GM21423 (cell line): ENCODE measurements at regions not wholly inside any gene's neighbourhood (a gene's known extent, or its start where the extent isn't known, plus 50 kb on each side); places are given as distances from the start of the nearest gene placed in this dataset.
"Not testable (repeated sequence)": the region's sequence is repeated elsewhere in the genome, so short reads cannot be mapped to it uniquely, and the experiment has no call there.

Experiments
- ATAC-seq: cut with Tn5 transposase; IDR thresholded peaks from one replicate; pipeline ENCODE4 v1.9.1; 2021; ENCODE audit warnings: mild to moderate bottlenecking, moderate library complexity; ENCODE audit not compliant: unreplicated experiment

DNA sequence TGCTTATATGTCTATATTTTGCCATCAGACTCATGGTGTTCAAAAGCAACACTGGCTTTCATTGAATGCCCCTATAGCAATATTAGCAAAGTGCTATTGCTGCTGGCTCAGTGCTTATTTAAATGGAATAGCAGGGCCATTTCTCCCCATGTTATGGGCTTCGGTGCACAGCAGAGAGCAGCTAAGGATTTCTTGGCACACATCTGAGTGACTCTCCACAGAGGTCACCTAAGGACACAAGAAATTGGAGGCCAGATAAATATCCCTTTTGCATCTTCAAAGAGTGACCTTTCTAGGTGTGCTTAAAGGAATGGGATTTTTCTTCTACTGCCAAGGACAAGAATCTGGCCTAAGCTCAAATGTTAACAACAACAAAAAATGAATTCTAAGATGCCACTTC is 751.8 kb downstream of the CDH11 start:
- no peak for ATAC-seq

DNA sequence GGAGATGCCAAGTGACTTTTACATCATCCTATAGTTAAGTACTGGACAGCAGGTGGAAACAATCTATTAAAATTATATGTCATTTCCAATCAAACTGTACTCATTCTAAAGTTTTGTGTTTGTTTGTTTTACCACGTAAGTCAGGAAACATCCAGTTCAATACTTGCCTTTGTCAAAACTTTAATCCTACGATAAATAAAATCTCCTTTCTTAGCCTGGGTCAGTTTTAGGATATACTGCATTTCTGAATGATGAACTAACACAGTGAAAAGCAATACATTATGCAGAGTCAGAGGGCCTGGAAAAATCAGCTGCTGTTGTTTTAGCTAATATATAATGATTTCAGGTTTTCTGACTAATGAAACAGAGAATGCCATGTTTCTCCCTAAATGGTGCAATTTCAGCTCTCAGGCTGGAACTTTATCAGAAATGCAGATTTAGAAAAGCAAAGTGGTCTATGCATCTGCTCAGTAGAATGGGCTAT is 756.4 kb downstream of the CDH11 start:
- ATAC-seq: no peak

DNA sequence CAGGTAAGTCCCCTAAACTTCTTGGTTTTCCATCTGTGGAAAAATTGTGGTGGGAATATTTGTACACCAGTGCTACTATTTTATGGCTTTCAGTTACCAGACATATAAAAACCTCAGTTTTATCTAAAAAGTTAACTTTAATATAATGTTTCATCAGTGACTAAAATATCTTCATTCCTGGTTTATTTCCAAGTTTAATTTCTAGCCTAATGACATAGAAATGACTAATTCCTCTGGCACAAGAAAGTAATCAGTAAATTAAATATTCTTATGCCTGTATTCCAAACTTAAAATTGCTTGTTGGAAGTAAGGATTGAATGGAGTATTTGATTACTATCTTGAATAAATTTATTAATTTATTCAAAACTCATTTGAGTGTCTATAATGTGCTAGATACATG is 757.0 kb downstream of the CDH11 start:
- no peak for ATAC-seq

DNA sequence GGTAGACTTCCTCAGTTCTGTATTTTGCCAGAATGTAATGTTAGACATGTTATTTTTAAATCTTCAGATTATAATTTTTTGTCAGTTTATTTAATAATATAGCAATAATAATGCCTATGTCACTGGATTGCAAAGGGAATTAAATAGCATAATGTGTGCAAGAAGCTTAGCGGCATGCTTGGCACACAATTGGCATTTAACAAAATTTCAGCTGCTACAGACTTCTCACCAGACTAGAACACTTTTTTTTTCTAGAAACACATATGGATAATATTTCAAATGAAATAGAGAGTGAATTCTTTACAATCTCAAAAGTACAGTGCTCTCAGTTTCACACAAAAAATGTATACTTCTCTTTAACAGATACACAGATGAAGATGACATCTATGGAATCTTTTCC is 757.4 kb downstream of the CDH11 start:
- no peak for ATAC-seq

DNA sequence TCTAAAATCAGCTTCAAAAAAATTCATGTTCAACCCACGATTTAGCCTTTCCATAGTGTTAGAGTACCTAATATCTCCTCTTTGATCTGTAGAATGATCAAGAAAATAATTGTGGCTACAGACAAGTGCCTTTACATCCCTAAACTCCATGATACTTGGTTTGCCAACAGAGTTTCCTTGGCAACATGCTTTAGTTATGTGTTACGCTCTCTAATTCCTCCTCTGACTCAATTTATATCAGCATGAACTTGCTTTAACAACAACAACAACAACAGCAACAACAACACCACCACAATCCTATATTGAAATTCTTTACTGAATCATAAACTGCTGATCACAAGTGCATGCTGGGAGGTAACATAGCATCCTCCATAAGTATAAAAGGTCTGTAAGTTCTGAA is 757.8 kb downstream of the CDH11 start:
- no peak for ATAC-seq

DNA sequence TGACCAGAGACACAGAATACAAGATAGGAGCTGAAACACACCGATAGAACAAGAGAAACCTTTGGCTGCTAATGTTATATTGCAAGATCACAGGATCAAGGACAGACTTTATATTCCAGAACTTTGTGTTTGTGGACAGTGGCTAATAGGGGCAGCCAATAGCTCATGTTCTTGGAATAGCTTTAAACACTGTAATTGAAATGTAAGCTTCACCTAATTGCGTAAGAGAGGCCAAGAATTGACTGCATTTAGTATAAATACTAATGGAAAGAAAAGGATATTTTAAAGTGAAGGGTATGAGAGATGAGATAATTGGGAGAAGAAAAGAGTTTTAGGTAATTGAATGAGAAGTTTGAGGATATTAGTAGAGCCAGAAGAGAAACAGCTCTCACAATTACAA is 758.8 kb downstream of the CDH11 start:
- no peak for ATAC-seq

DNA sequence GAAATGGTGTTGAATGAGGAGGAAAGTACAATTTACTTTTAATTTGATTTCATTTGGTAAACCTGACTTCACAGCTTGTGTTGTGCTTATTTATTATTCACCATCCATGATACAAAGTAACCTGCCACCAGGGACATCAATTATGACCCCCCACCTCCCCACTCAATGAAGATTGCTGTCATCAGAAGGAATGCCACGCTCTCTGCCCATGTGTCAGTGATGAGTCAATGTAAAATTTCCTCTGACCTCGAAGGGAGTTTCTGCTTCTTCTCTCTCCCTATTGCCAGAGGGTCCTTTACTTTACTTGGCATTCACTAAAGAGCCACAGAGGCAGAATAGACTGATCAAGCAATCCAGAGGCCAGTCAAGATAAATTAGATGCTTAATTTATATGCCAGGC is 759.7 kb downstream of the CDH11 start:
- no peak for ATAC-seq

DNA sequence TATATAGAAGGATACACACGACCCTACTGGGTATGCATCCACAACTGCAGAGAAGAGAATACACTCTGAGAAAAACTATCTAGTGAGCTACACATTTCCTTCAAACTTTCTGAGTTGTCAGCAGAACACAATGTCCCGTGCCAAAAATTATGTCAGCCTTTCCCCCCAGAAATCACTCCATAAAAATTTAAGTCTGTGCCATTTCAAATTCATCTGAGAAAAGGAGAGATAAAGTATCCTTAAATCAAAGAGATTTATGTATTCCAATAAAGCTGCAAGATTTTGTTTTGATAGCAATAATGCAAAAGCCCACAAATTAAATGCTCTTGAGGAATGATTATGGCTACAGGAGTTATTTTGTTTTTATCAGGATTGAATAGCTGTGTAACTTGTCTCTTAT is 760.1 kb downstream of the CDH11 start:
- ATAC-seq: no peak

DNA sequence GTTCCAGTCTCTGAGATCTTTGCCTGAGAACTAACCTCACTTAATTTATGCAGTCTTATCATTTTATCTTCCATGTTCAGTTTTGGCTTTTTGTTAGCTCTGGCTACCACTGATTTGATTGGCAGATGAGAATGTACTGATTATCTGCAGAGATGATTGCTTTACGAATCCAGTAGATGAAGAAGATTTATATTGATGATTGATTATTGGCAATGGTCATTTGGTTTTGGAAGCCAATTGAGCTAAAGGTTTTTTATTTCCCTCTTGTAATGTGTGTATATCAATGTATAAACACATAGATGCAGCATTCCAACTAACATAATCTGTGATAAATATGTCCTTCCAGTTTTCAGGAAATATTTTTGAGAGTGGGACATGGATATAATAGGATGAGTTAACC is 763.6 kb downstream of the CDH11 start:
- ATAC-seq: no peak

DNA sequence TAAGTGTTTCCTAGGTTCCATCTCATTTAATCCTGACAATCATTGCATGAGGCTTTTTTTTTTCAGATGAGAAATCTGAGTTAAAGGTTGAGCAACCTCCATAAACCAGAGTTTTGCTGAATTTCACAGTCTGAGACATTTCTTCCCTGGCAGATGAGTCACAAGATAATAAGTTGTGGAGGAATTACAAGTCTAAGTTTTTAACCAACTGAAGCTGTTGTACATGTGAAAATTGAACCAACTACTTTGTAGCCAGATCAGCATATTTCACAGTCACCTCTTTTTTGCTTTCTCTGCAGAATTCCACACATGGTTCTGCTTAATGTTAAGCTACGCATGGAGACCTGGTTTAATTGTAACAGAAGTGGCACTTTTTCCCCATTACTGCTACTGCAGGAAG is 765.6 kb downstream of the CDH11 start:
- ATAC-seq: no peak

DNA sequence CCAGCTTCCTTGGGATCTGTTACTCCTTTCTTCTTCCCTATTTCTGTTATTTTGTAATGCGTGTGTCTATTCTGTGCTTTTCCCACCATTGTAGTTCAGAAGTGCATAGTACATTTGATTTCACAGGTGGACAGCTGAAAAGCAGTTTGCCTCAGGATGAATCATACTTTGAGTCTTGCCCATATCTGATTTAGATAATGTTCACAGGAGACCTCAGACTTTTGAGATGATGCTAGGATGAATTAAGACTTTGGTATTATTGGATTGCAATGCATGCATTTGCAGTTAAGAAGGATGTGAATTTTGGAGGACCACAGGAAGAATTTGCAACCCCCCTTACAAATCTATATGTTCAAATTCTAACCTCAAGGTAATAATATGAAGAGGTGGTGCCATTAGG is 769.6 kb downstream of the CDH11 start:
- no peak for ATAC-seq

DNA sequence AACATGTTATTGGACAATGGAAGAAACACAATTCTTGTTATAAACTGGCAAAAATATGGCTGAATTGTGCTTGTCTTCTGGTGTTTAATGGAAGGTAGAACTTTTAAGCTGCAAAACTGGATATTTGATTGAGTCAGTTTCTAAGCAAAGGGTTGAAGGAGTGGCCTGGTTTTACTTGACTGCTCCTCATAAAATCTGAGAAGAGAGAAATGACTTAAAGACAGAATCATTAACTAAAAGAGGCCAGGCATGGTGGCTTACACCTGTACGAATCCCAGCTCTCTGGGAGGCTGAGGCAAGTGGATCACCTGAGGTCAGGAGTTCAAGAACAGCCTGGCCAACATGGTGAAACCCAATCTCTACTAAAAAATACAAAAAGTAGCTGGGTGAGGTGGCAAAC is 770.7 kb downstream of the CDH11 start:
- ATAC-seq: no peak

DNA sequence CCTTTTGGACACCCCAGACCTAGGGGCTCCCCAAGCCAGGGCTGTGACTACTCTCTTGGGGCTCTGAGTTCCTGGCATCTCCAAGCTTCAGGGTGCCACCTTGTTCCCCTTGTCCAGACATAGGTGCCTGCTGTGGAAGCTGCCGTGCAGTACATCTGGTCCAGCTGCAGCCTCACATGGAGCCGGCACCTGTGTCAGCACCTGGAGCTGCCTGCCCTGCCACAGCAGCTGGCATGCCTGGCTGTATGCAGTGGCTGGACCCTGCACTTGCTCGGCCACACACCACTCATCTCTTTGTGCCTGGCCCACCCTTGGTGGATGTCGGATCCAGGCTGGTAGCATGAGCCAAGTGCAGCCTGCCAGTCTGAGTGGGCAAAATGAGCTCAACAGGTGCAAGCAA is 775.8 kb downstream of the CDH11 start:
- ATAC-seq: no peak

DNA sequence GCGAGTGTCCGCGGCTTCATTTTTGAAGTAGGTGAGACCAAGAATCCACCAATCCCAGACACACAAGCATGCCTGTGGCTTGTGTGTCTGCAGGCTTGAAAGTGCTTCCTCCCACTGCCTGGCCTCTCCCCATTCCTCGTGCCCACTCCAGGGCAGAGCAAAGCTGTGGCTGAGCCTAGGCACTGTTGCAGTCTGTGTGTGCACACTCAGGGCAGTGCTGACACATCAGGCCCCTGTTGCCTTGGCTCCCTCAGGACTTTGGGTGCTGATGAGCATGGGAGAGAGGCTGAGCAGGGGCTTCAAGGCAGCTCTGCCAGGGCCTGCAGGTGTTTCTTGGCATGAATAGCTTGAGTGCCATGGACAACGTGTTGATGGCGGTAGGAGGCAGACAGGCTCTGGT is 776.7 kb downstream of the CDH11 start:
- ATAC-seq: no peak

DNA sequence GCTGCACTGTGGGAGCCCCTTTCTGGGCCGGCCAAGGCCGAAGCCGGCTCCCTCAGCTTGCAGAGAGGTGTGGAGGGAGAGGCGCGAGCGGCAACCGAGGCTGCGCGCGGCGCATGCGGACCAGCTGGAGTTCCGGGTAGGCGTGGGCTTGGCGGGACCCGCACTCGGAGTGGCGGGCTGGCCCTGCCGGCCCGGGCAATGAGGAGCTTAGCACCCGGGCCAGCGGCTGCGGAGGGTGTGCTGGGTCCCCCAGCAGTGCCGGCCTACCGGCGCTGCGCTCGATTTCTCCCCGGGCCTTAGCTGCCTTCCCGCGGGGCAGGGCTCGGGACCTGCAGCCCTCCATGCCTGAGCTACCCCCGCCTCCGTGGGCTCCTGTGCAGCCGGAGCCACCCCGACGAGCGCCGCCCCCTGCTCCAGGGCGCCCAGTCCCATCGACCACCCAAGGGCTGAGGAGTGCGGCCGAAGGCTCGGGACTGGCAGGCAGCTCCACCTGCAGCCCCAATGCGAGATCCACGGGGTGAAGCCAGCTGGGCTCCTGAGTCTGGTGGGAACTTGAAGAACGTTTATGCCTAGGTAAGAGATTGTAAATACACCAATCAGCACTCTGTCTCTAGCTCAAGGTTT is 777.9 kb downstream of the CDH11 start:
- ATAC-seq: not testable (repeated sequence)

DNA sequence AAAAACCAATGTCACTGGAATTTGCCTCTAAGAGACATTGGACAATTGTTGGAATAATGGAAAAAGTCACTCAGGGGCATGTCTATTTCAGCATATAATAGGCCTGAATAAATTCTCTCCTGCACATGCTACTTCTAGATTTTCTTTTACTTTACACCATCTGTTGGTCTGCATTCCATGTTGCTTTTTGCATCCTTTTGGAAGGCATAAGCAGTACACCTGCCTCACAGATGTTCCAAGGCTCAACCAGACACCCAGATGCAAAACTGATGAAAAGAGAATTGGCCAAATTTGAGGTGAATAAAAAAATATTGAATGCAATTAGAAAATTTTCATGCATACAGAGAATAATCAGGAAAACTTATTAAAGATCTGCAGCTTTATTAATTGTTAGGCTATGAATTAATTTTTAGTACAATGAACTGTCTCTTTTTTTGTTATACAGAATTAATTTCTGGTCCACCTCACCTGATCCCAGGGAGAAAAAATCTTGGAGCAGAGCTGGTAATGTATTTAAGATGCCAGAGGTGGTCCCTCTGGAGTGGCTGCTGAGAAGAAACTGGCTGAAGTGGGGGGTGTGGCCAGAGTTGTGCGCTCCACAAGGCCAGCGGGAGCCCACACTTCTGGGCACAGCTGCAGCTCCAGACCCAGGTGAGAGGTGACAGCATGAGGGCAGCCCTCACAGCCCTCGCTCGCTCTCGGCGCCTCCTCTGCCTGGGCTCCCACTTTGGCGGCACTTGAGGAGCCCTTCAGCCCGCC is 778.6 kb downstream of the CDH11 start:
- ATAC-seq: no peak

DNA sequence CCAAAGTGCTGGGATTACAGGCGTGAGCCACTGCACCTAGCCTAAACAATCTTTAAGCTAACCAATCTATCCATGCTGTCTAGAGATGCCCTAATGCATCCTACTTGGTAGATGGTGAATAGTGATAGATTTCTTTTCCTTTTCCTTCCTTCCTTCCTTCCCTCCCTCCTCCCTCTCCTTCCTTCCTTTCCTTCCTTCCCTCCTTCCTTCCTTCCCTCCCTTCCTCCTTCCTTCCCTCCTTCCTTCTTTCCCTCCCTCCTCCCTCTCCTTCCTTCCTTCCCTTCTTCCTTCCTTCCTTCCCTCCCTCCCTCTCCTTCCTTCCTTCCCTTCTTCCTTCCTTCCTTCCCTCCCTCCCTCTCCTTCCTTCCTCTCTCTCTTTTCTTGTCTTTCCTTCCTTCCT is 780.5 kb downstream of the CDH11 start:
- not testable (repeated sequence) for ATAC-seq

DNA sequence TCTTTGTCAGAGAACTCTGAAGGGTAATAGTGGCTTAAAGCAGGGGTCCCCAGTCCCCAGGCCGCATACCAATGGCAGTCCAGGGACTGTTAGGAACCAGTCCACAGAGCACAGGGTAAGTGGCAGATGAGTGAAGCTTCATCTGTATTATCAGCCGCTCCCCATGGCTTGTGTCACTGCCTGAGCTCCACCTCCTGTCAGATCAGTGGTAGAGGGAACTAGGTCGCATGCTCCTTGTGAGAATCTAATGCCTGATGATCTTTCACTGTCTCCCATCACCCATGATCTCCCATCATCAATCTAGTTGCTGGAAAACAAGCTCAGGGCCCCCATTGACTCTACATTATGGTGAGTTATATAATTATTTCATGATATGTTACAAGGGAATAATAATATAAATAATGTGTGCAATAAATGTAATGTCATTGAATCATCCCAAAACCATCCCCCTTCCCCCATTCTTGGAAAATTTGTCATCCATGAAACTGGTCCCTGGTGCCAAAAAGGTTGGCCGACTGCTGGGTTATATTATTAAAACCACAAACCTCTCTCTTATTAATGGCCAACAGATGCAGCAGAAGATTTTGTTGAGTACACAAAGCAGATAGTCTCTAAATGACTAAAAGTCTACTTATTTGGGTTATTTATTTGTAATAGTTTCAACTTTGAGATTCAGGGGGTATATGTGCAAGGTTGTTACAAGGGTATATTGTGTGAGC is 782.7 kb downstream of the CDH11 start:
- ATAC-seq: no peak

DNA sequence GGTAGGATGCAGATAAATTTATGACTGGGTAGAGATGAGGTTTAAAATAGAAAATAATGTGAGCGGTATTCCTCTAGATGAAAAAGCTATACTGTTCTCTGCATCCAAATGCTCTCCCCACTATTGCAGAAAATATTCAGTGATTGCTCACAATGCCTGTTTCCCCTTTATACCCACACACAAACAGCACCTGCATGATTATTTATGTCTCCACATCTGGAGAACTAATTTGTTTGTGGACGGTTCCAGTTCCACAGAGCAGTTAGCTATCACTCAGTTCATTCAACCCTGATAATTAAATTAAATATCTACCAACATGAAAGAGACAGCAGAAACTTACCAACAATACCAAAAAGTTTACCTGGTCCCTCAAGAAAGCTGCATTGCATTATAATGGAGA is 800.0 kb downstream of the CDH11 start:
- no peak for ATAC-seq

DNA sequence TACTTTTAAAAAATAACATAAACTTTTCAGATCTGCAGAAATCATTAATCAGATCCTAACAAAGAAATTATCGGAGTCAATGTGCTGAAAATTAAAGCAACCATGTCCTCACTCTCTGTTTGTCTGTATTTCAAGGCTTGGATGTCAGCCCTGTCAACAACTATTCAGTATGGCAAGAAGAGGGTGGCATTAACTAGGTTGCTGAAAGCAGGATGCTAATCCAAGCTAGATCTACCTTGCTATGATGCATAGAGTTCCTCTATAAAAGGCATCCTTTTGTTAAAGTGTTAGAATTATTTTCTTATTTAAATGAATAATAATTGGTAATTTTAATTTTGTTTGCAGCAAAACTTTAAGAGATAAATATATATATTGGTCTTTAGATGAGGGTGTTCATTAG is 800.8 kb downstream of the CDH11 start:
- ATAC-seq: no peak

DNA sequence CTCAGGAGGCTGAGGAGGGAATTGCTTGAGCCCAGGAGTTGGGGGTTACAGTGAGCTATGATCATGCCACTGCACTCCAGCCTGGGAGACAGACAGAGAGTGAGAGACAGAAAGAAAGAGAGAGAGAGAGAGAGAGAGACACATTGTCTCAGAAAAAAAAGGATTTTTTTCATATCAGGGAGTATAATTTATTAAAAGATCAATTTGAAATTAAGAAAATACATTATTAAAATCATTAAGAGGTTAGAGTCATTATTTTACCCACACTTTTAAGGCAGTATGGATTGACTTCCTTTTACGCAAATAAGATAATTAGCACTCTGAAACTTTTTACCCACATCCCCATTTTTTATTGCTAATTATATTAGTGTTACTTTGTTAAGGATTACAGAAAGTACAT is 804.3 kb downstream of the CDH11 start:
- no peak for ATAC-seq

DNA sequence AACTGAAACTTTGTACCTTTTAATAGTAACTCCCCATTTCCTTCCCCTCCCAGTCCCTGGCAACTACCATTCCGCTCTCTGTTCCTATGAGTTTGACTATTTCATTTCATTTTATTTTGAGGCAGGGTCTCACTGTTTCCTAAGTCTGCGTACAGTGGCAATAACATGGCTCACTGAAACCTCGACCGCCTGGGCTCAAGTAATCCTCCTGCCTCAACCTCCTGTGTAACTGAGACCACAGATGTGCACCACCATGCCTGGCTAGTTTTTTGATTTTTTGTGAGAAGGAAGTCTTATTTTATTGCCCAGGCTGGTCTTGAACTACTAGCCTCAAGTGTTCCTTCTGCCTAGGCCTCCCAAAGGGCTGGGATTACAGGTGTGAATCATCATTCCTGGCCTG is 808.1 kb downstream of the CDH11 start:
- no peak for ATAC-seq
